ENCODE measurements at regions not wholly inside any gene's neighbourhood (a gene's known extent, or its start where the extent isn't known, plus 50 kb on each side); places are given as distances from the start of the nearest gene placed in this dataset.
"Not testable (repeated sequence)": the region's sequence is repeated elsewhere in the genome, so short reads cannot be mapped to it uniquely, and the experiment has no call there.

GRCh38 chr13:58953638-58954037, 1210.1 kb downstream of the DIAPH3 start:
- Mint-ChIP-seq H3K36me3 (ENCODE audit: low read depth) (peaks cover 12% of the 10 kb centered on the region), H3K4me3 (no peak overlapping the region), H3K27ac (ENCODE audit: unreplicated experiment) (no peak overlapping the region), H3K27me3 (ENCODE audit: low read depth) (no peaks in the 10 kb centered on the region), H3K9me3 (peaks cover 17% of the 10 kb centered on the region), H3K4me1 (peaks cover 5% of the 10 kb centered on the region)
- DNase-seq (ENCODE audit: low read depth, low spot score) = no peak
- TF ChIP-seq CTCF (conservative IDR thresholded peaks at IDR 0.05) = no peak

GRCh38 chr13:58955546-58956385, 1208.0 kb downstream of the DIAPH3 start:
- DNase-seq (ENCODE audit: low read depth, low spot score) = no peak
- H3K9me3 Mint-ChIP-seq = peaks cover 17% of the 10 kb centered on the region
- no peak overlapping the region for H3K4me3 Mint-ChIP-seq
- peaks cover 2% of the 10 kb centered on the region for H3K36me3 Mint-ChIP-seq (ENCODE audit: low read depth)
- no peak overlapping the region for H3K27ac Mint-ChIP-seq (ENCODE audit: unreplicated experiment)
- no peaks in the 10 kb centered on the region for H3K27me3 Mint-ChIP-seq (ENCODE audit: low read depth)
- H3K4me1 Mint-ChIP-seq = peaks cover 5% of the 10 kb centered on the region
- TF ChIP-seq CTCF (conservative IDR thresholded peaks at IDR 0.05) = no peak

- H3K27me3 Mint-ChIP-seq (ENCODE audit: low read depth); DNase-seq (ENCODE audit: low read depth, low spot score); H3K4me3 Mint-ChIP-seq; H3K27ac Mint-ChIP-seq (ENCODE audit: unreplicated experiment); H3K9me3 Mint-ChIP-seq; H3K36me3 Mint-ChIP-seq (ENCODE audit: low read depth); H3K4me1 Mint-ChIP-seq: not testable (repeated sequence)
These were observed 1205.6 kb downstream of the DIAPH3 start for GRCh38 chr13:58958097-58958496.

GRCh38 chr13:58960888-58961287, 1202.8 kb downstream of the DIAPH3 start:
- peak; percentile 65 for TF ChIP-seq CTCF (conservative IDR thresholded peaks at IDR 0.05)
- no peaks in the 10 kb centered on the region for H3K36me3 Mint-ChIP-seq (ENCODE audit: low read depth)
- no peak overlapping the region for H3K27ac Mint-ChIP-seq (ENCODE audit: unreplicated experiment)
- no peaks in the 10 kb centered on the region for H3K27me3 Mint-ChIP-seq (ENCODE audit: low read depth)
- H3K4me3 Mint-ChIP-seq = no peak overlapping the region
- peaks cover 4% of the 10 kb centered on the region for H3K9me3 Mint-ChIP-seq
- no peaks in the 10 kb centered on the region for H3K4me1 Mint-ChIP-seq
- no peak for DNase-seq (ENCODE audit: low read depth, low spot score)

GRCh38 chr13:58963321-58963720, 1200.4 kb downstream of the DIAPH3 start:
- H3K27me3 Mint-ChIP-seq (ENCODE audit: low read depth) = no peaks in the 10 kb centered on the region
- H3K36me3 Mint-ChIP-seq (ENCODE audit: low read depth) = no peaks in the 10 kb centered on the region
- H3K27ac Mint-ChIP-seq (ENCODE audit: unreplicated experiment) = no peak overlapping the region
- no peak for TF ChIP-seq CTCF (conservative IDR thresholded peaks at IDR 0.05)
- H3K9me3 Mint-ChIP-seq = peaks cover under 1% of the 10 kb centered on the region
- no peak for DNase-seq (ENCODE audit: low read depth, low spot score)
- H3K4me1 Mint-ChIP-seq = no peaks in the 10 kb centered on the region
- H3K4me3 Mint-ChIP-seq = no peak overlapping the region

- peaks cover 3% of the 10 kb centered on the region for H3K9me3 Mint-ChIP-seq
- no peaks in the 10 kb centered on the region for H3K36me3 Mint-ChIP-seq (ENCODE audit: low read depth)
- H3K27ac Mint-ChIP-seq (ENCODE audit: unreplicated experiment) = no peak overlapping the region
- TF ChIP-seq CTCF (conservative IDR thresholded peaks at IDR 0.05) = no peak
- H3K27me3 Mint-ChIP-seq (ENCODE audit: low read depth) = no peaks in the 10 kb centered on the region
- no peak for DNase-seq (ENCODE audit: low read depth, low spot score)
- H3K4me1 Mint-ChIP-seq = no peaks in the 10 kb centered on the region
- H3K4me3 Mint-ChIP-seq = no peak overlapping the region
These were observed 1199.7 kb downstream of the DIAPH3 start for GRCh38 chr13:58964048-58964447.
